CD1c-positive myeloid dendritic cell (primary cell): ENCODE measurements at regions not wholly inside any gene's neighbourhood (a gene's known extent, or its start where the extent isn't known, plus 50 kb on each side); places are given as distances from the start of the nearest gene placed in this dataset.
"Not testable (repeated sequence)": the region's sequence is repeated elsewhere in the genome, so short reads cannot be mapped to it uniquely, and the experiment has no call there.

Experiments used
- DNase-seq: peaks from one replicate; pipeline ENCODE4 v3.0.0-alpha.2; 2016; ENCODE audit errors: extremely low spot score

GRCh38 chr9:85487872-85488271 lies 253.9 kb downstream of the AGTPBP1 start:
- DNase-seq = no peak

DNA sequence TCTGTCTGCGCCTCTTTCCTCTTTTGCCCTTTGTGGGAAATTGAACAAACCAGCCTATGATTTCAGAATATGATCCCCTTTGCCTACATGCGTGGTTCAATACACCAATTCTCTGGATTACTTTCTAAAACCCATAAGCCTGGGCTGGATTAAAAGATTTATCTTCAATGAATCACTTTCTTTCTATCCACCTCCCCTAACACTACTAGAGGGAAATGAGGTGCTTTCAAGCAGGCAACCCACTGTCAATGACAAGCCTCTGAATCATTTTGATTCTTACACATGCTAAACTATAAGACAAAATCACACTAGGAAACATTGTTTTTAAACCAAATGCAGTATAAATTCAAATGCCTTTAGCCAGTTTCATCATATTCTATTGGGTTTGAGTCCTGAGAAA lies 257.5 kb downstream of the AGTPBP1 start:
- DNase-seq = no peak

DNA sequence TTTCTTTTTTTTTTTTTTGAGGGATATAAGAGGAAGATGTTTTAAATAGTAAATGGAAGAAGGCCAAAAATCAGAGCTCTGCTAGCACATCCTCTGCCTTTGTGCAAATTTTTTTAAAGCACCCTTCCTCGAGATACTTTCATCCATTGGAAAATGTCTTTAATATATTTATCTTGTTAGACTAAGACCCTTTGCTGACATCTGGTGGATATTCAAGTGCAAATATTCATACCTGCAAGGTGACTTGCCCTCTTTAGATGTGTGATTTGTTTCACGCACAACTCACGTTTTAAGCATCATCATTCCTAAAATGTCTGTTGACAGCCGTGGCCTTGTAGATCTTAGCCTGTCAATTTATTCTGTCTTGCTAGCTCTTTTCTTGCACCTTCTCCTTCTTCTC lies 258.5 kb downstream of the AGTPBP1 start:
- DNase-seq = no peak

DNA sequence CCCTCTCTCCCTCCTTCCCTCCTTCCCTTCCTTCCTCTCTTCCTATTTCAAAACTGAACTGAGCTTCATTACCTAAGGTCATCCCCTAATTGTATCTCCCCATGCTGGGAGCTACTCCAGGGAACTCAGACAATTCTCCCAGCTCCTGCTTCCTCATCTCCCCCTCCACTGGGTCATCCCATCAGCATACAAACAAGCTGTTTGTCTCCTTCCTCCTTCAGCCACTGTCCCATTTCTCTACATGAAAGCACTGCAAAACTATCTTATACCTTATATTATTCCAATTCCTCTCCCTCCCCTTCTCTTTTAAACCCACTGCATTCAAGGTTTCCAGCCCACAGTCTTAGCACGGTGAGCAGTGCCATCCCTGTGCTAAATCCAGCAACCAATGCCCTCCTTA lies 262.4 kb downstream of the AGTPBP1 start:
- DNase-seq = no peak

GRCh38 chr9:85478847-85479246 lies 262.9 kb downstream of the AGTPBP1 start:
- DNase-seq = no peak

DNA sequence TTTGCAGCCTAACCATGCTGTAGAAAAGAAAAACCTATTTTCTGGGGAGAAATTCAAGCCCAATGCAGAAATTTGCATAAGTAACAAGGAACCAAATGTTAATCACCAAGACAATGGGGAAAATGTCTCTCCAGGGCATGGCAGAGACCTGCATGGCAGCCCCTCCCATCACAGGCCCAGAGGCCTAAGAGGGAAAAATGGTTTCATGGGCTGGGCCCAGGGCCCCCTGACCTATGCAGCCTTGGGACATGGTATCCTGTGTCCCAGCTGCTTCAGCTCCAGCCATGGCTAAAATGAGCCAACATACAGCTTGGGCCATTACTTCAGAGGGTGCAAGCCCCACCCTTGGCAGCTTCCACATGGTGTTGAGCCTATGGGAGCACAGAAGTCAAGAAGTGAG lies 266.9 kb downstream of the AGTPBP1 start:
- not testable (repeated sequence) for DNase-seq

DNA sequence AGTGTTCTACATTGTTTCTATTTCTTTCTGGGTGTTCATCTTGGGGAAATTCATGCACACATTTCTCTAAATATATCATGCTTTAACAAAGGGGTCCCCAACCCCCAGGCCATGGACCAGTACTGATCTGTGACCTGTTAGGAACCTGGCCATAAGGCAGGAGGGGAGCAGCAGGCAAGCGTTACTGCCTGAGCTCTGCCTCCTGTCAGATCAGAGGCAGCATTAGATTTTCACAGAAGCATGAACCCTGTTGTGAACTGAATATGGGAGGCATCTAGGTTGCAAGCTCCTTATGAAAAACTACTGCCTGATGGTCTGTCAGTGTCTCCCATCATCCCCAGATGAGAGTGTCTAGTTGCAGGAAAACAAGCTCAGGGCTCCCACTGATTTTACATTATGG lies 270.0 kb downstream of the AGTPBP1 start:
- no peak for DNase-seq

- DNase-seq = no peak
These were observed 272.7 kb downstream of the AGTPBP1 start for GRCh38 chr9:85469041-85469440.

- no peak for DNase-seq
These were observed 274.9 kb downstream of the AGTPBP1 start for GRCh38 chr9:85466834-85467233.

DNA sequence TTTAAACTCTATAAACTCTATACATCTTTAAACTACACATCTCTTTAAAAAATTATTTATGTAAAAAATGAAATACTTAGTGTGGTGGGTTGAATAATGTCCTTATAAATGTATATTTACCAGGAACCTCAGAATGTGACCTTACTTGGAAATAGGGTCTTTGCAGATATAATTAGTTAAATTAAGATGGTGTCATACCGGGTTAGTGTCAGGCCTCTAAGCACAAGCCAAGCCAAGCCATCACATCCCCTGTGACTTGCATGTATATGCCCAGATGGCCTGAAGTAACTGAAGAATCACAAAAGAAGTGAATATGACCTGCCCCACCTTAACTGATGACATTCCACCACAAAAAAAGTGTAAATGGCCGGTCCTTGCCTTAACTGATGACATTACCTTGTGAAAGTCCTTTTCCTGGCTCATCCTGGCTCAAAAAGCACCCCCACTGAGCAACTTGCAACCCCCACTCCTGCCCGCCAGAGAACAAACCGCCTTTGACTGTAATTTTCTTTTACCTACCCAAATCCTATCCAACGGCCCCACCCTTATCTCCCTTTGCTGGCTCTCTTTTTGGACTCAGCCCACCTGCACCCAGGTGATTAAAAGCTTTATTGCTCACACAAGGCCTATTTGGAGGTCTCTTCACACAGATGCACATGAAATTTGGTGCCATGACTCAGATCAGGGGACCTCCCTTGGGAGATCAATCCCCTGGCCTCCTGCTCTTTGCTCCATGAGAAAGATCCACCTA lies 283.5 kb downstream of the AGTPBP1 start:
- DNase-seq = not testable (repeated sequence)

DNA sequence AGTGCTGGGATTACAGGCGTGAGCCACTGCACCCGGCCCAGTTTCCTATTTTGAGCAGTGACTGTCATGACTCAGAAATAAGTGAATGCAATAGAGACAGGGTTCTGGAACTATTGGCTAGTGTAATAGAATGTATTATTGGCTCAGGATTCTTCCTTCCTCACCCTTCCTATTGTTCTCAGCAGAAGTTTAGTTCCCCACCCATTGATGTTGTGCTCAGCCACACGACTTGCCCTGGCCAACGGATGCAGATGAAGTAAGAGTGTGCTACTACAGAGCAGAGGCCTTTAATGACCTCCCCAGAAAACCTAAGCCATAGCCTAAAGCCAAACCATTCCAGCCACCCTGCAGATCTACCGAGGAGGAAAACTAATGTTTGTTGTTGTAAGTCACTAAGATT lies 287.9 kb downstream of the AGTPBP1 start:
- DNase-seq = no peak

- no peak for DNase-seq
These were observed 288.9 kb downstream of the AGTPBP1 start for GRCh38 chr9:85452841-85453240.

GRCh38 chr9:85451680-85452079 lies 290.1 kb downstream of the AGTPBP1 start:
- no peak for DNase-seq

DNA sequence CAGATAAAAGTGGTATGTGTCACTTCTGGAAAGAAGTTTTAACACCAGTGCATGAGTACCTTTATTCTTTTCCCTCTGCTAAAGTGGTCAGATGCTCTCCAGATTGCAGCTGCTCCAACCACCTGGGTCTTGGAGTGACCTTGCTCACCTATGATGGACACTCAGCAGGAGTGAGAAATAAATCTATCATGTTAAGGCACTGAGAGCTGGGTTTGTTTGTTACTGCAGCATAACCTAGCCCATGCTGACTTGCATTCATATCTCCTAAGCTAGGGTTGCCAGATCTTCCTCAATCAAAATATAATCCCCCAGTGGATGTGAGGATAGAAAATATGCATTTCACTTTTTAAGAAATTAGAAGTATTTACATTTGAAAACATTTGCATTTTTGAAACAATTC lies 295.9 kb downstream of the AGTPBP1 start:
- DNase-seq = no peak

- DNase-seq = no peak
These were observed 297.5 kb downstream of the AGTPBP1 start for GRCh38 chr9:85444243-85444642.

DNA sequence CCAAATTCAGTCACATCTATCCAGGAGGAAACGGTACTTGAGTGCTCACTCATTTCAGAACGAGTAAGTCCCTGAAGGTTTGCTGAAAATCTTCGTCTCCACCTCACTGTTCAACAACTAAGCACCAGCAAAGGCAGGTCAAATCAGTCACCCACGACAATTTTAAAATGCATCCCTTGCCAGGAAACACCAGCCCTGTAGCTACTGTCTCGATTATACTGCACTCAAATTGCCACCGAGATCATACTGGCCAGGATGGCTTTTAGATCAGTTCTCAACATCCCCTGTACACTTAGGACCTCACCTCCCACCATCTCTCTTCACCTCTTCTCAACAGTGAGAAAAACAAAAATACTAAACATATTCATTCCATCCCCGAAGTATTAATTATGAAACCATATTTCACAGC lies 298.6 kb downstream of the AGTPBP1 start:
- DNase-seq = no peak

DNA sequence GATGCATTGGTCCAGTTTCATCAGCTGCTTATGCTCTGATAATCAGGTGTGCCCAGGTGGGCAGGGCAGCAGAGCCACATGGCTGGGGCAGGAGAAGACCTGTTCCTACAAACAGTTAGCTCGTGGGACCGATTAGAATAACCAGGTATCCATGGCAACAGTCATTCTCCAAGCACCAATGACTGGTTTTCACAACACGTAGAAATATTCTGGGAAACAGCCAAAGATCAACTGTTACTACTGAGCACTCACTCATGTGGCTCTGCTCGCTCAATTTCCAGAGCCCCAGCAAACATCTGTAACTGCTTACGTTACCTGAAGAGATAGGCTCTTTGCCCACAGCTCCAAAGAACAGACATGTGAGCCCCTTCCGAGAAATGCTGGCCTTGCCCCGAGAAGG lies 302.0 kb downstream of the AGTPBP1 start:
- no peak for DNase-seq

GRCh38 chr9:85433956-85434355 lies 307.8 kb downstream of the AGTPBP1 start:
- not testable (repeated sequence) for DNase-seq

DNA sequence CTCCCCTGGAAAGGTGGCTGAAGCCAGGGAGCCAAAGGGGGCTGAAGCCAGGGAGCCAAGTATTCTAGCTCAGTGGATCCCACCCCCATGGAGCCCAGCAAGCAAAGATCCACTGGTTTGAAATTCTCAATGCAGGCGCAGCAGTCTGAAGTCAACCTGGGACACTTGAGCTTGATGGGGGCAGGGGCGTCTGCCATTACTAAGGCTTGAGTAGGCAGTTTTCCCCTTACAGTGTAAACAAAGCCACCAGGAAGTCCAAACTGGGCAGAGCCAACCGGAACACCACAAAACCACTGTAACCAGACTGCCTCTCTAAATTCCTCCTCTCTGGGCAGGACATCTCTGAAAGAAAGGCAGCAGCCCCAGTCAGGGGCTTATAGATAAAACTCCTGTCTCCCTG lies 308.2 kb downstream of the AGTPBP1 start:
- DNase-seq = not testable (repeated sequence)

DNA sequence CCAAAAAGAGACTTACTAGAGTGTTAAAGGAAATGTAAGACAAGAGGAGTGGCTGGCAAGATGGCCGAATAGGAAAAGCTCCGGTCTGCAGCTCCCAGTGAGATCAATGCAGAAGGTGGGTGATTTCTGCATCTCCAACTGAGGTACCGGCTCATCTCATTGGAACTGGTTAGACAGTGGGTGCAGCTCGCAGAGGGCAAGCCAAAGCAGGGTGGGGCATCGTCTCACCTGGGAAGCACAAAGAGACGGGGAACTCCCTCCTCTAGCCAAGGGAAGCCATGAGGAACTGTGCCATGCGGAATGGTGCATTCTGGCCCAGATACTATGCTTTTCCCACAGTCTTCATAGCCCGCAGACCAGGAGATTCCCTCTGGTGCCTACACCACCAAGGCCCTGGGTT lies 308.7 kb downstream of the AGTPBP1 start:
- no peak for DNase-seq

DNA sequence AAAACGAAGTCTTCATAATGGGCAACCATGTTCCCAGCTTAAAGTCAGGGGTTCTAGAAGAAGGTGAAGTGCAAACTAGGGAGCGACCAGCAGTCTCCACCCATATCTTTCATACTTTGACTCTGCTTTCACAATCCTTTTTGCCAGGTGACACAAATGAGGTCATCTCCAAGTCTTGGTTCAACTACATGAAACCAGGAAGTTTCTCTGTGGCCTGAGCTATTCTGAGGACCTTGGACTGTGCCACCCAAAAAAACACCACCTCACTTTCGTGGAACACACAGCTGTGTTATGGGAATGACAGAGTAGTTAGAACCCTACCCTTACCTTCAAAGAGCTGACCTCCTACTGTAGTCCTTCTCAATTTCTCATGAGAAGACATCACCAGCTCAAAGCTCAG lies 309.2 kb downstream of the AGTPBP1 start:
- DNase-seq = no peak

DNA sequence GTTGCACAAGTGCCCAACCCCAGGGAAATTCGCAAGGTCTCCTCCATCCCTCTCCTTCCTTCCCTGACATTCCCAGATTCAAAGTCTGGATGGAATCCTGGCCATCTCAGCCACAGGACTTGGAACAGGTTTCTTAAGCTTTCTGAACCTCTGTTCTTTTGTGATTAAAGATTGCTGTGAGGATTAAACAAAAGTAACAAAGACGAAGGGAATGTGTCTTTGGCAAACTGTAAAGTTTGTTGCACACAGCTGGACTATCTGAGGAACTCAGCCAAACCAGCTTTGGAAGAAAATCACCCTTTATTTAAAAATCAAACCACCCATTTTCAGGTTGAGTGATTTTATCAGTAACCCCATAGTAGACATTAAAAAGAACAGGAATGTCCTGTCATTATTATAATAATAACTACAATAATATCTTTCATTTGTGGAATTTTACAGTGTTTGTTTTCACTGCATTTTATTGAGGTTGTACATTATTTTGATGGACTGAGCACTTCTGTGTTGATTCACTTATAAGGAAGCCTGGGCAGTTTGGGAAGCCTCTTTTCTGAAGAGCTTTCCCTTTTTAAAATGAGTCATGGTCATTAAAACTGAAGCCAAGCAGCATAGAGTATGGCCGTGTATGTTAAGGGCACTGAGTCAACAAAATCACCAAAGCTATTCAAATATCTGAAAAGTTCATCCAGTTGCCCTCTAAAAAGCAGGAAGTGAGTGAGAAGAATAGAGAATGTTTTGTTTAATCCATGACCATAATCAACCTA lies 310.2 kb downstream of the AGTPBP1 start:
- DNase-seq = no peak

DNA sequence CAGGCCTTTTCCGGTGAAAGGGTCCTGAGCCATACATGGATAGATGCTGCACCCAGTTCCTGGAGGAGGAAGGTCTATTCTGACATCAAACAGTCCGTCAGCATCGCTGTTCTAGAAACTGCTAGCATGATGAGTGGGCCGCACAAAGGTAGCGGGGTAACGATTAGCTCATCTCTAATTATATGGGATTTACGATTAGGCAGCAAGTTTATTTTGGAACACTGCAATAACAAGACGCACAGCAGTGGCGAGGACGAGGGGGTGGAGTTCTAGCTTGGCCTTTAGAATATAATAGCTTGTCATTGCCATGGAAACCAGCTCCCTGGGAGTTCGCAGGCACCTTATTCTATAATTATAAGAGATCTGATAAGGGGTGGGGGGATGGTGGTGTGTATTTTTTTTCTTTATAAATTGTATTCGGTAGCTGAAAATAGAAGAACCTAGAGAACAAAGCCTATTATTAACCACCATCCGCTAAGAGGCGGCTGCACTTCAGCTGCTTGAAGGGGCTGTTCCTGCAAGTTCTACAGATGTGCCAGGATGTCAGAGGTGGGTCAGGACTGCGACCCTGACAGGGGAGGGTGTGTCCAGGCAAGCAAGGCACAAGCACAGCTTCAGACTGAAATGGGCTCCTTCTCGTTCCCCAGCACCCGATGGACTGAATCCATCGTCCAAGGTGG lies 311.0 kb downstream of the AGTPBP1 start:
- DNase-seq = no peak
